ENCODE measurements at regions not wholly inside any gene's neighbourhood (a gene's known extent, or its start where the extent isn't known, plus 50 kb on each side); places are given as distances from the start of the nearest gene placed in this dataset.
A peak's percentile ranks its signal among the peaks of the same experiment; 100 is the strongest.

GRCh38 chr9:95626341-95626740 is 109.6 kb upstream of the PTCH1 start:
- H3K27me3 ChIP-seq (ENCODE audit: insufficient read depth, low read length) = no peaks in the 10 kb centered on the region
- H3K4me1 ChIP-seq (ENCODE audit: insufficient read depth, low read length) = no peaks in the 10 kb centered on the region
- no peak overlapping the region for H2BK120ac ChIP-seq (ENCODE audit: low read depth, low read length, poor library complexity, severe bottlenecking)
- no peak overlapping the region for H4K5ac ChIP-seq (ENCODE audit: insufficient read length, low read depth, low read length)
- H2AK5ac ChIP-seq (ENCODE audit: insufficient read length, low read length) = no peak overlapping the region
- no peak overlapping the region for H3K56ac ChIP-seq (ENCODE audit: insufficient read length, low read depth, low read length)
- 0 out of 7 replicates have a peak overlapping the region, but pooled peaks of 1 of the 3 experiments have one; percentile 62 for H3K27ac Mint-ChIP-seq
- no peak overlapping the region for H2BK5ac ChIP-seq (ENCODE audit: insufficient read length, low read length)
- no peak overlapping the region for H3K14ac ChIP-seq (ENCODE audit: insufficient read depth, low read length)
- no peak overlapping the region for H2BK12ac ChIP-seq (ENCODE audit: insufficient read length, low read depth, low read length)
- no peak overlapping the region for H3K27ac ChIP-seq (ENCODE audit: insufficient read length, low read depth, low read length)
- H2BK20ac ChIP-seq (ENCODE audit: low read depth, low read length, poor library complexity, severe bottlenecking) = no peak overlapping the region
- H4K20me1 ChIP-seq (ENCODE audit: control insufficient read depth, insufficient read depth, insufficient read length) = no peaks in the 10 kb centered on the region
- no peaks in the 10 kb centered on the region for H3K36me3 Mint-ChIP-seq (ENCODE audit: insufficient read depth in 1 of 3, low read depth in 3 of 3)
- peaks cover 12% of the 10 kb centered on the region for H3K27me3 Mint-ChIP-seq (ENCODE audit: low read depth)
- H3K9me3 Mint-ChIP-seq = no peaks in the 10 kb centered on the region
- no peaks in the 10 kb centered on the region for H3K79me1 ChIP-seq (ENCODE audit: insufficient read depth, low read depth, low read length, poor library complexity, severe bottlenecking)
- no peak overlapping the region for H3T11ph ChIP-seq (ENCODE audit: low read length)
- no peak overlapping the region for H2AFZ ChIP-seq (ENCODE audit: low read length)
- no peak overlapping the region for H3K9ac ChIP-seq (ENCODE audit: extremely low read depth, insufficient read length, low read length)
- H4K8ac ChIP-seq (replicated peaks; ENCODE audit: insufficient read length, low read depth, low read length) = no peak overlapping the region
- no peak overlapping the region for H3K23ac ChIP-seq (ENCODE audit: insufficient read length, low read depth, low read length)
- no peak for DNase-seq
- WGBS (ENCODE audit: extremely low coverage, insufficient read length, low lambda C conversion rate) = no CpG with 5 or more reads among the region's 13 CpGs
- no peak for TF ChIP-seq CTCF (conservative IDR thresholded peaks at IDR 0.05)
- no peak overlapping the region for H2BK15ac ChIP-seq (ENCODE audit: low read depth, low read length)
- H3K79me2 ChIP-seq (ENCODE audit: insufficient read depth, low read length) = no peaks in the 10 kb centered on the region
- no peak overlapping the region for H3K4me3 Mint-ChIP-seq
- no peaks in the 10 kb centered on the region for H3K23me2 ChIP-seq (ENCODE audit: insufficient read length, low read depth, low read length, poor library complexity, severe bottlenecking)
- no peak overlapping the region for H4K91ac ChIP-seq (ENCODE audit: insufficient read length, low read depth, low read length)
- H3K4ac ChIP-seq (ENCODE audit: low read depth, low read length) = no peak overlapping the region
- H3K4me1 Mint-ChIP-seq = no peaks in the 10 kb centered on the region
- H3K9me3 ChIP-seq (ENCODE audit: control insufficient read depth, low read depth, low read length) = no peaks in the 10 kb centered on the region
- H3K18ac ChIP-seq (ENCODE audit: insufficient read length, low read depth, low read length) = no peak overlapping the region
- no peak overlapping the region for H3K4me2 ChIP-seq (ENCODE audit: insufficient read depth, insufficient read length, low read length)

Data from H9 (cell line).